ENCODE measurements at regions not wholly inside any gene's neighbourhood (a gene's known extent, or its start where the extent isn't known, plus 50 kb on each side); places are given as distances from the start of the nearest gene placed in this dataset.

GRCh38 chr3:164132878-164133277 is 945.4 kb downstream of the SI start:
- H3K4me3 ChIP-seq (ENCODE audit: low read depth, low read length) = no peak overlapping the region
- no peak for DNase-seq (ENCODE audit: low read depth)
- TF ChIP-seq CTCF (IDR thresholded peaks at IDR 0.05; ENCODE audit: low read depth, low read length, missing control alignments) = no peak

GRCh38 chr3:164113371-164114332 is 964.6 kb downstream of the SI start:
- TF ChIP-seq CTCF (IDR thresholded peaks at IDR 0.05; ENCODE audit: low read depth, low read length, missing control alignments) = no peak
- H3K4me3 ChIP-seq (ENCODE audit: low read depth, low read length) = no peak overlapping the region
- DNase-seq (ENCODE audit: low read depth) = no peak

DNA sequence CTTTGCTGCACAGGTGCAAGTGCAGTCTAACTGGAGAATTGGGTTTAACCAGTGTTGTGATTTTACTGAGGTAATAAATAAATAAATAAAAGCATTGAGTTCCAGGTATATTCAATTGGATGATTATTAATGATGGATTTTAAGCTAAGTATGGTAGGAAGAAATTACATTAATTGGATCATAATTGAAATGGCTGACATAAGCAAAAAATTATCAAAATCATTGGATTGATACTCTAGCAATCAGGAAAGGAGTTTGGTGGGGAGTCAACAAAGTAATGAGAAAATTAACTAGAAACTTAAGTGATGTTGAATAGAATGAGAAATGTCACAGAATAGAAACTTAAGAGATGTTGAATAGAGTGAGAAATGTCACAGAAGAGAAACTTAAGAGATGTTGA is 981.9 kb downstream of the SI start:
- no peak for TF ChIP-seq CTCF (IDR thresholded peaks at IDR 0.05; ENCODE audit: low read depth, low read length, missing control alignments)
- no peak for DNase-seq (ENCODE audit: low read depth)
- no peak overlapping the region for H3K4me3 ChIP-seq (ENCODE audit: low read depth, low read length)

- no peak for TF ChIP-seq CTCF (IDR thresholded peaks at IDR 0.05; ENCODE audit: low read depth, low read length, missing control alignments)
- H3K4me3 ChIP-seq (ENCODE audit: low read depth, low read length) = no peak overlapping the region
- no peak for DNase-seq (ENCODE audit: low read depth)
These were observed 982.3 kb downstream of the SI start for GRCh38 chr3:164095949-164096348.

- no peak for TF ChIP-seq CTCF (IDR thresholded peaks at IDR 0.05; ENCODE audit: low read depth, low read length, missing control alignments)
- no peak overlapping the region for H3K4me3 ChIP-seq (ENCODE audit: low read depth, low read length)
- DNase-seq (ENCODE audit: low read depth) = no peak
These were observed 983.0 kb downstream of the SI start for GRCh38 chr3:164095279-164095678.

DNA sequence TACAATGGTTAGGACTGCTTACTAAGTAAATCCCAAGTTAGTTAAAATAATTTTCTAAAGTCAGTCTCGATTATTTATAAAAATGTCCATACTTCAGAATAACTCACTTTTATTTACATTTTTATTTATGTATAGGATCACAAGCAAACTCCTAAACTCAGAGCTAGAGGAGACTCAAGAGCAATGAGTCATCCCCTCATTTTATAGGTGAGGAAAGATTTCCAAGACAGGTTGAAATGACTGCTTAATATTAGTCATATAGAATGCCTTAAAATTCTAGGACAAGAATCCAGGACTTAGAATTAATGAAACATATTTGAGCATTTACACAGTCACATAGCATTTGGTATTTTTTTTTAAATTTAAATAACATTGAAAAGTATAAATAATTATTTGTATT is 983.8 kb downstream of the SI start:
- TF ChIP-seq CTCF (IDR thresholded peaks at IDR 0.05; ENCODE audit: low read depth, low read length, missing control alignments) = no peak
- no peak for DNase-seq (ENCODE audit: low read depth)
- H3K4me3 ChIP-seq (ENCODE audit: low read depth, low read length) = no peak overlapping the region

DNA sequence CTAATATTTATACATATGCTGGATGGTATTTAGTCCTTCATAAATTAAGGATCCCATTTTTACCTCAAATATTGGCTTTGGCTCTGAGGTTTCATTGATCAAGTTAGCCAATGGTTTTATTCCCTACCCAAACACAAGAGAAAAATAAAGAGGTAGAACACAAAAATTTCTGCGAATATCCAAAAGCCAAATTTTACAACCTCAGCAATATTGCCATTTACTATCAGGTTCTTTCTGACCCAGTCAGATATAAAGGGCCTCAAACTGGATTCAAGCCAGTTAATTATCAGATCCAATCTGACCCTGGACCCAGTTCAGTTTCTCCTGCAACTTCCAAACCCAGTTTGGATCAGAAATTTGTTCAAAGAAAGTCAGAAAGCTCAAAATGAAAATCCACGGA is 998.1 kb downstream of the SI start:
- DNase-seq (ENCODE audit: low read depth) = no peak
- TF ChIP-seq CTCF (IDR thresholded peaks at IDR 0.05; ENCODE audit: low read depth, low read length, missing control alignments) = no peak
- H3K4me3 ChIP-seq (ENCODE audit: low read depth, low read length) = no peak overlapping the region

Measured in GM12864 (cell line).